WERI-Rb-1 (cell line): ENCODE measurements at regions not wholly inside any gene's neighbourhood (a gene's known extent, or its start where the extent isn't known, plus 50 kb on each side); places are given as distances from the start of the nearest gene placed in this dataset.

ENCODE experiments used
- DNase-seq: peaks from one replicate; pipeline ENCODE4 v3.0.0-alpha.2; 2020
- H3K27ac ChIP-seq: fragments of 250-450 bp; sonication (Bioruptor Pico); 2 replicates; pipeline ENCODE4 v1.5.1; 2020; ENCODE audit warnings: mild to moderate bottlenecking, moderate library complexity
- H3K27me3 ChIP-seq: fragments of 250-450 bp; sonication (Bioruptor Pico); 2 replicates; pipeline ENCODE4 v1.5.1; 2021; ENCODE audit warnings: mild to moderate bottlenecking, low read depth, moderate library complexity; ENCODE audit not compliant: insufficient read depth, severe bottlenecking
- H3K36me3 ChIP-seq: fragments of 250-450 bp; sonication (Bioruptor Pico); 2 replicates; pipeline ENCODE4 v1.5.1; 2020; ENCODE audit warnings: mild to moderate bottlenecking, moderate library complexity
- H3K4me3 ChIP-seq: 2 replicates; pipeline ENCODE4 v1.5.1; 2011; ENCODE audit warnings: low read depth, mild to moderate bottlenecking, control low read depth, low read length
- H3K9me3 ChIP-seq: fragments of 250-450 bp; sonication (Bioruptor Pico); 2 replicates; pipeline ENCODE4 v1.5.1; 2021; ENCODE audit warnings: mild to moderate bottlenecking, moderate library complexity; ENCODE audit not compliant: severe bottlenecking
- CTCF ChIP-seq: IDR thresholded peaks from 2 replicates; pipeline ENCODE4 v1.5.1; 2011; ENCODE audit warnings: low read depth, mild to moderate bottlenecking, control low read depth, inconsistent platforms, low read length

- H3K4me3 ChIP-seq = no peak overlapping the region
- no peaks in the 10 kb centered on the region for H3K36me3 ChIP-seq
- H3K27me3 ChIP-seq = no peaks in the 10 kb centered on the region
- no peak for TF ChIP-seq CTCF
- H3K27ac ChIP-seq = no peak overlapping the region
- DNase-seq = no peak
- H3K9me3 ChIP-seq = peaks cover 3% of the 10 kb centered on the region
These were observed 87.1 kb upstream of the HS3ST2 start for GRCh38 chr16:22726868-22727267.

- peaks cover 3% of the 10 kb centered on the region for H3K9me3 ChIP-seq
- H3K27ac ChIP-seq = no peak overlapping the region
- H3K4me3 ChIP-seq = no peak overlapping the region
- DNase-seq = no peak
- TF ChIP-seq CTCF = no peak
- H3K36me3 ChIP-seq = no peaks in the 10 kb centered on the region
- no peaks in the 10 kb centered on the region for H3K27me3 ChIP-seq
These were observed 86.4 kb upstream of the HS3ST2 start for GRCh38 chr16:22727285-22728166.

DNA sequence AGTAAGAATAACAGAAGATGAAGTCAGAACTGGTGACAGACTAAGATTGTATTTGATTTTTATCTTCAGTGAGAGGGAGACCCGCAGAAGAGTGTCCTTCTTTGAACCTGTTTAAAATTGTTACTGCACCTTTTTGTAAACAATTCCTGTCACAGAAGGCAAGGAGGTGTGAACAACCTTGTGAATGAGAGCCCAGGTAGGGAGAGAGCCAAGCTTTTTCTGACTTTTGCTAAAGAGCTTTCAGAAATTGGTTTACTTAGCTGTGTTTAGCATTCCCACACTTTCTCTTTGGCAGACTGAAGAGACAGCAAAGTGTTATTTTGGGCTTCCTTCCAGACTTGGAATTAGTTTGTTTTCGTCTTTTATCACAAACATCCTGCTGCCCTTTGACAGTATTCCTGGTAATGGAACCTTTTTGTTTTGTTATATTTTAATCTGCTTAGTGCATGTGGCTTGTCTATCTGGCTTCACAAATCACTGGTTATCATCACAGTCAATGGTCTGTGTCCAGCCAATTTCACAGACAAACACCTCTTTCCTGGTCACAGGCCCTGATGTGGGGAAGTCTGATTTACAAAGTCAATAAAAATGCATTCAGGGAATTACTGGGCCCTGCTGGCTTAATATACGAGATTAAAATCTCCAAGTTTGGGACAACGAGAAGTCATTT is 85.7 kb upstream of the HS3ST2 start:
- no peak overlapping the region for H3K27ac ChIP-seq
- no peak for TF ChIP-seq CTCF
- no peak overlapping the region for H3K4me3 ChIP-seq
- peak; percentile 8 for DNase-seq
- H3K36me3 ChIP-seq = no peaks in the 10 kb centered on the region
- no peaks in the 10 kb centered on the region for H3K27me3 ChIP-seq
- H3K9me3 ChIP-seq = no peaks in the 10 kb centered on the region

DNA sequence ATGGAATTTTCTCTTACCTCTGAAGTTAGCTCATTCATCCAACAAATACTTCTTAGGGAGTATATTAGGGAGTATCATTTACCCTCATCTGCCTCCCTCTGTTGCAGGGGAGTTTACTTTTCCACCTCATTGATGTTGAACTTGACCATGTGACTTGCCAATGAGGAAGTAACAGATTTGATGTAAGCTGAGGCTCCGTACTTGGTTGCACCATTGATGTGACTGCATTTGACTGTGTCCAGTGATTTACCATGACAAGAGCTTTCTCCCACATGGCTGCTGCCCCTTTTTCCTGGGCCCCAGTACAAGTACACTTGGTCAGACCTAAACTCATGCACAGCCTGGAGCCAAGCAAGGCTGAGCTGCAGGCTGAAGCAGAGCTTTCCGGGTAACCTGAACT is 81.6 kb upstream of the HS3ST2 start:
- TF ChIP-seq CTCF = no peak

DNA sequence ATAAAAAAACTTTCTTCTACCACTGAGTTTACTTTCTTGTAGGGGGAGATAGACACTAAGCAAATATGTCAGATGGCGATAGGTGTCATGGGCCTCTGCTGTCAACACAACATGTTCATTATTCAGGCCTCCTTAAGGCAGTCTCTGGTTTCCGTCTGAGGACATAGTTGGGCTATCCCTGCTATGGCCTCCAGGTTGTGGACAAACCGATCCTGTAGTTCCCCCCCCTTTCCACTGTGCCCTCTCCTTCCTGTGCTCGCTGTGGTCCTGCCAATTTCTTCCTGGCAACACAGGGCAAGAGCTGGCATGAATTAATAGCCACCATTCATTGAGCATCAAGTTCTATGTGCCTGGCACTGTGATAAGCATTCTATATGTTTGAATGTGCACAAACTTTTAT is 81.0 kb upstream of the HS3ST2 start:
- no peaks in the 10 kb centered on the region for H3K36me3 ChIP-seq
- no peak for DNase-seq
- no peak for TF ChIP-seq CTCF
- H3K4me3 ChIP-seq = no peak overlapping the region
- H3K27ac ChIP-seq = no peak overlapping the region
- no peaks in the 10 kb centered on the region for H3K9me3 ChIP-seq
- no peaks in the 10 kb centered on the region for H3K27me3 ChIP-seq

More for the DNA sequence above, 81.6 kb upstream of the HS3ST2 start:
- H3K36me3 ChIP-seq = no peaks in the 10 kb centered on the region
- H3K27ac ChIP-seq = no peak overlapping the region
- no peaks in the 10 kb centered on the region for H3K9me3 ChIP-seq
- DNase-seq = no peak
- H3K4me3 ChIP-seq = no peak overlapping the region
- H3K27me3 ChIP-seq = no peaks in the 10 kb centered on the region
